Uterus (tissue), 3 donors: ENCODE measurements at regions not wholly inside any gene's neighbourhood (a gene's known extent, or its start where the extent isn't known, plus 50 kb on each side); places are given as distances from the start of the nearest gene placed in this dataset.

Experiments used
- DNase-seq, 2 donors: peaks; one replicate each; pipeline ENCODE4 v3.0.0-alpha.2; 2019 to 2020
- H3K27ac ChIP-seq, 2 donors: fragments of 200-600 bp; sonication (generic); 1 replicate in 1 of 2; 2 replicates in 1 of 2; pipeline ENCODE4 v1.5.1; 2016 to 2018
- H3K27me3 ChIP-seq, 2 donors: fragments of 200-600 bp; sonication (generic); one replicate each; pipeline ENCODE4 v1.5.1; 2018 to 2019; ENCODE audit warnings: control low read depth in 1 of 2
- H3K36me3 ChIP-seq, 2 donors: fragments of 200-600 bp; sonication (generic); one replicate each; pipeline ENCODE4 v1.5.1; 2019; ENCODE audit warnings: control low read depth in 1 of 2
- H3K4me1 ChIP-seq, 2 donors: fragments of 200-600 bp; sonication (generic); one replicate each; pipeline ENCODE4 v1.5.1; 2018 to 2019; ENCODE audit warnings: control low read depth in 1 of 2
- H3K4me3 ChIP-seq, 2 donors: fragments of 200-600 bp; sonication (generic); 1 replicate in 1 of 2; 2 replicates in 1 of 2; pipeline ENCODE4 v1.5.1; 2018 to 2019; ENCODE audit warnings: mild to moderate bottlenecking in 1 of 2
- H3K9me3 ChIP-seq, 2 donors: fragments of 200-600 bp; sonication (generic); one replicate each; pipeline ENCODE4 v1.5.1; 2019; ENCODE audit warnings: control low read depth in 1 of 2
- CTCF ChIP-seq, 4 experiments: fragments of 200-600 bp in 2 of 4; fragments of 450-650 bp in 2 of 4; sonication (generic) in 2 of 4; IDR thresholded peaks; one replicate each; pipeline ENCODE4 v1.5.1; 2016 to 2019; ENCODE audit warnings: antibody characterized with exemption in 4 of 4, mild to moderate bottlenecking in 2 of 4, moderate library complexity in 1 of 4
- POLR2A ChIP-seq, 2 donors: fragments of 450-650 bp; IDR thresholded peaks; one replicate each; pipeline ENCODE4 v1.6.1; 2016; ENCODE audit warnings: antibody characterized with exemption in 2 of 2, mild to moderate bottlenecking in 1 of 2, moderate library complexity in 1 of 2
- intact Hi-C: fragments of 100-400 bp; cut with DNase I; formaldehyde crosslinking; loops from one replicate; pipeline ENCODE4 v1.15.1; 2023; ENCODE audit warnings: low total_unique reads
- donor health status: DM: yes; HTN: yes; CAD: no.

- Histone ChIP-seq H3K27ac (no peak overlapping the region), H3K4me1 (no peaks in the 10 kb centered on the region), H3K27me3 (no peaks in the 10 kb centered on the region), H3K36me3 (no peaks in the 10 kb centered on the region), H3K4me3 (no peak overlapping the region), H3K9me3 (no peaks in the 10 kb centered on the region)
- intact Hi-C loops, result no loop called here
- DNase-seq, result no peak
- TF ChIP-seq POLR2A (IDR thresholded peaks at IDR 0.05), result no peak
- no peak for TF ChIP-seq CTCF (IDR thresholded peaks at IDR 0.05)
Observed at GRCh38 chr10:8889538-8889937, 835.0 kb downstream of the GATA3 start.

- TF ChIP-seq CTCF (IDR thresholded peaks at IDR 0.05) (no peak), POLR2A (IDR thresholded peaks at IDR 0.05) (no peak)
- H3K9me3 ChIP-seq, result no peaks in the 10 kb centered on the region
- H3K36me3 ChIP-seq, result no peaks in the 10 kb centered on the region
- no peaks in the 10 kb centered on the region for H3K27me3 ChIP-seq
- no peak for DNase-seq
- H3K4me3 ChIP-seq, result no peak overlapping the region
- intact Hi-C loops, result no loop called here
- H3K4me1 ChIP-seq, result no peaks in the 10 kb centered on the region
- H3K27ac ChIP-seq, result no peak overlapping the region
Observed at GRCh38 chr10:8893102-8893501, 838.6 kb downstream of the GATA3 start.

- Histone ChIP-seq H3K27me3 (no peaks in the 10 kb centered on the region), H3K4me3 (no peak overlapping the region), H3K9me3 (no peaks in the 10 kb centered on the region), H3K4me1 (no peaks in the 10 kb centered on the region), H3K27ac (no peak overlapping the region), H3K36me3 (no peaks in the 10 kb centered on the region)
- no peak for TF ChIP-seq CTCF (IDR thresholded peaks at IDR 0.05)
- no peak for TF ChIP-seq POLR2A (IDR thresholded peaks at IDR 0.05)
- DNase-seq, result no peak
- intact Hi-C loops, result no loop called here
Observed at GRCh38 chr10:8894148-8894547, 839.7 kb downstream of the GATA3 start.

GRCh38 chr10:8897769-8898168 lies 843.3 kb downstream of the GATA3 start:
- DNase-seq, result no peak
- intact Hi-C loops, result no loop called here
- Histone ChIP-seq H3K27me3 (no peaks in the 10 kb centered on the region), H3K27ac (no peak overlapping the region), H3K4me1 (no peaks in the 10 kb centered on the region), H3K4me3 (no peak overlapping the region), H3K36me3 (no peaks in the 10 kb centered on the region), H3K9me3 (no peaks in the 10 kb centered on the region)
- TF ChIP-seq CTCF (IDR thresholded peaks at IDR 0.05) (no peak), POLR2A (IDR thresholded peaks at IDR 0.05) (no peak)

GRCh38 chr10:8898745-8899330 lies 844.4 kb downstream of the GATA3 start:
- no peak for DNase-seq
- TF ChIP-seq CTCF (IDR thresholded peaks at IDR 0.05), result no peak
- no peak for TF ChIP-seq POLR2A (IDR thresholded peaks at IDR 0.05)
- intact Hi-C loops, result no loop called here
- no peaks in the 10 kb centered on the region for H3K4me1 ChIP-seq
- H3K9me3 ChIP-seq, result no peaks in the 10 kb centered on the region
- H3K27ac ChIP-seq, result no peak overlapping the region
- no peak overlapping the region for H3K4me3 ChIP-seq
- H3K27me3 ChIP-seq, result no peaks in the 10 kb centered on the region
- no peaks in the 10 kb centered on the region for H3K36me3 ChIP-seq
